Smooth muscle cell (in vitro differentiated cells): ENCODE measurements at regions not wholly inside any gene's neighbourhood (a gene's known extent, or its start where the extent isn't known, plus 50 kb on each side); places are given as distances from the start of the nearest gene placed in this dataset.

Experiments
- DNase-seq: peaks from one replicate; lab custom pipeline; 2025; ENCODE audit not compliant: unreplicated experiment; lab: John Stamatoyannopoulos, UW
- H2AFZ ChIP-seq: fragments of 200-600 bp; sonication (generic); 2 replicates; pipeline ENCODE4 v1.6.0; 2016; ENCODE audit warnings: antibody characterized with exemption, low read depth, mild to moderate bottlenecking
- H3F3A ChIP-seq: fragments of 200-600 bp; sonication (generic); 2 replicates; pipeline ENCODE4 v1.6.0; 2017; ENCODE audit warnings: antibody characterized with exemption, low read depth
- H3K27ac ChIP-seq: fragments of 200-600 bp; sonication (generic); 2 replicates; pipeline ENCODE4 v1.5.1; 2016; ENCODE audit warnings: low read depth, mild to moderate bottlenecking
- H3K27me3 ChIP-seq: fragments of 200-600 bp; sonication (generic); 2 replicates; pipeline ENCODE4 v1.6.1; 2016; ENCODE audit warnings: low read depth, mild to moderate bottlenecking
- H3K36me3 ChIP-seq: fragments of 200-600 bp; sonication (generic); 2 replicates; pipeline ENCODE4 v1.5.1; 2016; ENCODE audit warnings: low read depth
- H3K4me1 ChIP-seq: fragments of 200-600 bp; sonication (generic); 2 replicates; pipeline ENCODE4 v1.5.1; 2016; ENCODE audit warnings: low read depth
- H3K4me2 ChIP-seq: fragments of 200-600 bp; sonication (generic); 2 replicates; pipeline ENCODE4 v1.6.0; 2016; ENCODE audit warnings: mild to moderate bottlenecking
- H3K4me3 ChIP-seq: fragments of 200-600 bp; sonication (generic); 2 replicates; pipeline ENCODE4 v1.5.1; 2016; ENCODE audit warnings: mild to moderate bottlenecking
- H3K79me2 ChIP-seq: fragments of 200-600 bp; sonication (generic); 2 replicates; pipeline ENCODE4 v1.6.0; 2016; ENCODE audit warnings: low read depth, mild to moderate bottlenecking
- H3K9ac ChIP-seq: fragments of 200-600 bp; sonication (generic); 2 replicates; pipeline ENCODE4 v1.6.0; 2016; ENCODE audit warnings: low read depth
- H3K9me3 ChIP-seq: fragments of 200-600 bp; sonication (generic); replicated peaks from 2 replicates; pipeline ENCODE4 v1.5.1; 2016; ENCODE audit warnings: low read depth
- H4K20me1 ChIP-seq: fragments of 200-600 bp; sonication (generic); 2 replicates; pipeline ENCODE4 v1.6.0; 2016; ENCODE audit warnings: low read depth
- CTCF ChIP-seq: fragments of 200-600 bp; sonication (generic); IDR thresholded peaks from 2 replicates; pipeline ENCODE4 v1.5.1; 2017; ENCODE audit warnings: borderline replicate concordance, mild to moderate bottlenecking, antibody characterized with exemption; ENCODE audit not compliant: insufficient read depth, poor library complexity, severe bottlenecking
- WGBS: methylation state at CpG from one replicate; pipeline ENCODE4 v1.1.7; 2016; ENCODE audit warnings: low lambda C conversion rate; 5-methylcytosine and 5-hydroxymethylcytosine counted together

- H3K4me2 ChIP-seq: no peak overlapping the region
- no peaks in the 10 kb centered on the region for H3K4me1 ChIP-seq
- H3K9me3 ChIP-seq: no peaks in the 10 kb centered on the region
- no peak overlapping the region for H2AFZ ChIP-seq
- no peak overlapping the region for H3K9ac ChIP-seq
- H3F3A ChIP-seq: no peaks in the 10 kb centered on the region
- H3K27ac ChIP-seq: no peak overlapping the region
- no peaks in the 10 kb centered on the region for H4K20me1 ChIP-seq
- H3K27me3 ChIP-seq: peaks cover 31% of the 10 kb centered on the region
- WGBS: 84% methylated on average over 19 of the region's 19 CpGs
- H3K36me3 ChIP-seq: no peaks in the 10 kb centered on the region
- TF ChIP-seq CTCF: no peak
- DNase-seq: no peak
- H3K4me3 ChIP-seq: no peak overlapping the region
- no peaks in the 10 kb centered on the region for H3K79me2 ChIP-seq
These were observed 50.5 kb upstream of the PAQR3 start for GRCh38 chr4:78989697-78990270.
